Bronchial epithelial cell (primary cell): ENCODE measurements at regions not wholly inside any gene's neighbourhood (a gene's known extent, or its start where the extent isn't known, plus 50 kb on each side); places are given as distances from the start of the nearest gene placed in this dataset.
"Not testable (repeated sequence)": the region's sequence is repeated elsewhere in the genome, so short reads cannot be mapped to it uniquely, and the experiment has no call there.

Source experiments
- DNase-seq: peaks from one replicate; pipeline ENCODE4 v3.0.0-alpha.2; 2010; ENCODE audit warnings: low read depth
- FAIRE-seq: peaks from 2 replicates; lab custom pipeline; 2011; peaks lifted over from hg19 to GRCh38; lab: Jason Lieb, UNC
- H3K27me3 ChIP-seq: 2 replicates; pipeline ENCODE4 v1.5.1; 2011; ENCODE audit warnings: low read length; ENCODE audit not compliant: control insufficient read depth, insufficient read depth
- H3K36me3 ChIP-seq: 2 replicates; pipeline ENCODE4 v1.5.1; 2011; ENCODE audit warnings: low read length; ENCODE audit not compliant: control insufficient read depth, insufficient read depth
- H3K4me3 ChIP-seq: 2 replicates; pipeline ENCODE4 v1.5.1; 2011; ENCODE audit warnings: mild to moderate bottlenecking, low read depth, low read length, control low read depth
- CTCF ChIP-seq: IDR thresholded peaks from 2 replicates; pipeline ENCODE4 v1.5.1; 2011; ENCODE audit warnings: mild to moderate bottlenecking, moderate library complexity, low read length, control low read depth, inconsistent platforms; ENCODE audit not compliant: insufficient read depth, severe bottlenecking

- H3K27me3 ChIP-seq, result peaks cover 2% of the 10 kb centered on the region
- no peak overlapping the region for H3K4me3 ChIP-seq
- no peak for TF ChIP-seq CTCF
- FAIRE-seq, result no peak
- no peak for DNase-seq
- H3K36me3 ChIP-seq, result no peaks in the 10 kb centered on the region
These were observed 130.0 kb downstream of the VPREB1 start for GRCh38 chr22:22374579-22374978.

GRCh38 chr22:22375576-22376351 lies 131.2 kb downstream of the VPREB1 start:
- Histone ChIP-seq H3K27me3 (peaks cover 2% of the 10 kb centered on the region), H3K36me3 (no peaks in the 10 kb centered on the region), H3K4me3 (no peak overlapping the region)
- no peak for TF ChIP-seq CTCF
- DNase-seq (no peak), FAIRE-seq (peak; percentile 83)

- no peak for TF ChIP-seq CTCF
- FAIRE-seq, result no peak
- no peaks in the 10 kb centered on the region for H3K36me3 ChIP-seq
- DNase-seq, result no peak
- H3K27me3 ChIP-seq, result peaks cover 3% of the 10 kb centered on the region
- no peak overlapping the region for H3K4me3 ChIP-seq
These were observed 131.7 kb downstream of the VPREB1 start for GRCh38 chr22:22376352-22376706.

- FAIRE-seq, H3K27me3 ChIP-seq, H3K36me3 ChIP-seq, H3K4me3 ChIP-seq, DNase-seq: not testable (repeated sequence)
These were observed 131.7 kb downstream of the ZNF280B start for GRCh38 chr22:22376884-22377283.

- DNase-seq (no peak), FAIRE-seq (no peak)
- Histone ChIP-seq H3K27me3 (peaks cover 2% of the 10 kb centered on the region), H3K4me3 (no peak overlapping the region), H3K36me3 (no peaks in the 10 kb centered on the region)
- no peak for TF ChIP-seq CTCF
These were observed 131.2 kb downstream of the ZNF280B start for GRCh38 chr22:22377335-22377734.

- FAIRE-seq, result no peak
- Histone ChIP-seq H3K36me3 (no peaks in the 10 kb centered on the region), H3K27me3 (peaks cover 2% of the 10 kb centered on the region), H3K4me3 (no peak overlapping the region)
- TF ChIP-seq CTCF, result no peak
- DNase-seq, result no peak
These were observed 129.8 kb downstream of the ZNF280B start for GRCh38 chr22:22378446-22379415.
